Panc1 (cell line): ENCODE measurements at regions not wholly inside any gene's neighbourhood (a gene's known extent, or its start where the extent isn't known, plus 50 kb on each side); places are given as distances from the start of the nearest gene placed in this dataset.

Experiments used
- ATAC-seq: fragments of 200-7000 bp; cut with Tn5 transposase; 2 replicates; pipeline ENCODE4 v1.9.1; 2020; ENCODE audit warnings: mild to moderate bottlenecking, moderate library complexity
- BruUV-seq: library from RNA; stranded (reverse); fragments of 400-500 nt; replicated peaks from 2 replicates; lab custom pipeline; 2021; lab: Mats Ljungman, UMichigan
- CTCF ChIA-PET: fragments of 300-600 bp; sonication (Branson Sonifier 250); formaldehyde crosslinking; loops from one replicate; lab custom pipeline; 2022; ENCODE audit warnings: antibody characterized with exemption; lab: Charles Lee
- POLR2A ChIA-PET: fragments of 300-600 bp; sonication (Branson Sonifier 250); formaldehyde crosslinking; loops from one replicate; lab custom pipeline; 2022; ENCODE audit warnings: antibody characterized with exemption; lab: Charles Lee
- DNase-seq: peaks from one replicate; pipeline ENCODE4 v3.0.0-alpha.2; 2010; ENCODE audit warnings: low read depth, low spot score
- H3K27ac ChIP-seq: 2 replicates; pipeline ENCODE4 v1.5.1; 2011; ENCODE audit warnings: mild to moderate bottlenecking, low read length, inconsistent platforms
- H3K27me3 ChIP-seq: fragments of 200-500 bp; sonication (Bioruptor generic); 2 replicates; pipeline ENCODE4 v1.6.0; 2014; ENCODE audit warnings: low read length, inconsistent platforms; ENCODE audit not compliant: control insufficient read depth, insufficient read depth
- H3K36me3 ChIP-seq: fragments of 200-500 bp; sonication (Bioruptor generic); 2 replicates; pipeline ENCODE4 v1.5.1; 2014; ENCODE audit warnings: inconsistent platforms, mild to moderate bottlenecking, low read length, moderate library complexity; ENCODE audit not compliant: control insufficient read depth, insufficient read depth
- H3K4me1 ChIP-seq: 2 replicates; pipeline ENCODE4 v1.5.1; 2011; ENCODE audit warnings: inconsistent platforms, mild to moderate bottlenecking, low read length, moderate library complexity; ENCODE audit not compliant: control insufficient read depth, insufficient read depth
- H3K4me3 ChIP-seq, 2 experiments: 2 replicates each; pipeline ENCODE4 v1.5.1; 2011 to 2012; ENCODE audit warnings: low read depth in 2 of 2, low read length in 2 of 2, mild to moderate bottlenecking in 2 of 2, inconsistent platforms in 1 of 2, moderate library complexity in 1 of 2
- H3K9me3 ChIP-seq: fragments of 200-500 bp; sonication (Bioruptor generic); 2 replicates; pipeline ENCODE4 v1.5.1; 2014; ENCODE audit warnings: low read depth, mild to moderate bottlenecking, inconsistent platforms, low read length, moderate library complexity; ENCODE audit not compliant: control insufficient read depth, insufficient read depth
- POLR2AphosphoS5 ChIP-seq: IDR thresholded peaks from 2 replicates; pipeline ENCODE4 v1.6.1; 2012; ENCODE audit warnings: mild to moderate bottlenecking, low read depth, low read length, moderate library complexity
- SIN3A ChIP-seq: IDR thresholded peaks from 2 replicates; pipeline ENCODE4 v1.6.1; 2012; ENCODE audit warnings: low read depth, mild to moderate bottlenecking, low read length, moderate library complexity, borderline replicate concordance; ENCODE audit not compliant: insufficient read depth
- TCF7L2 ChIP-seq: IDR thresholded peaks from 2 replicates; pipeline ENCODE4 v1.6.1; 2011; ENCODE audit warnings: mild to moderate bottlenecking, low read depth, low read length, inconsistent platforms
- in situ Hi-C: cut with HindIII; loops from 2 replicates; pipeline ENCODE4 v1.10.0; 2016; ENCODE audit warnings: low sequenced_read_pairs, low pct_unique_long_range_greater_than_20kb
- intact Hi-C: fragments of 100-400 bp; cut with micrococcal nuclease; formaldehyde crosslinking; loops from one replicate; pipeline ENCODE4 v1.10.0; 2022; ENCODE audit not compliant: unreplicated experiment
- TF ChIP-seq, protein P1 (sequence below), 2 experiments: IDR thresholded peaks; 2 replicates each; pipeline ENCODE4 v1.6.1; 2011 to 2012; ENCODE audit warnings: low read depth in 2 of 2, control low read depth in 1 of 2, low read length in 1 of 2, mild to moderate bottlenecking in 1 of 2, moderate library complexity in 1 of 2; ENCODE audit not compliant: insufficient read depth in 1 of 2
- TF ChIP-seq, protein P2 (sequence below): fragments of 450-650 bp; IDR thresholded peaks from 2 replicates; pipeline ENCODE4 v1.5.1; 2017; ENCODE audit warnings: mild to moderate bottlenecking

DNA sequence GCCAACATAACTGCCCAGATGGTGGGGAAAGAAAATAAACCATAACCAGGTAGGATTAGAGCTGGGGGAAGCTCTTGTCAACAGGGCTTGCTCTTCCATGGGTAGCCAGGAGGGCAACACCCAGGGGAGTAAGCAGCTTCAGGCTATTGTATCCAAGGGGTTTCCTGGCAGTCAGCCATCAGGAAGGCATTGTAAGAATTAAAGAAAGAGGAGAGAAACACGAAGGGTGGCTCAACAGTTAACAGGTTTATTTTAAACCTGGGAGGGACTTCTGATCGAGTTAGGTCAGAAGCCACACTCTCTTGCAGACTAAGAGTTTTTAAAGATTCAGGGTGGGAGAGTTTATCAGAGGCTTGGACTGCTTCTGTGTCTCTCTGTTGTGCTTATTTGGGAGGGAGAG, 114.2 kb downstream of the QRSL1 start:
- ChIA-PET POLR2A (no interaction called here), CTCF (interaction anchor here (0.6 kb wide), 1 partner anchor 12 kb away, joined by 6 read pairs; no protein-coding TSS in a partner anchor)
- H3K27me3 ChIP-seq, result peaks cover 6% of the 10 kb centered on the region; the same call in 1 of the 2 replicates
- H3K9me3 ChIP-seq, result no peaks in the 10 kb centered on the region
- intact Hi-C loops, result no loop called here
- H3K4me1 ChIP-seq, result no peaks in the 10 kb centered on the region
- TF ChIP-seq, protein P1, sequence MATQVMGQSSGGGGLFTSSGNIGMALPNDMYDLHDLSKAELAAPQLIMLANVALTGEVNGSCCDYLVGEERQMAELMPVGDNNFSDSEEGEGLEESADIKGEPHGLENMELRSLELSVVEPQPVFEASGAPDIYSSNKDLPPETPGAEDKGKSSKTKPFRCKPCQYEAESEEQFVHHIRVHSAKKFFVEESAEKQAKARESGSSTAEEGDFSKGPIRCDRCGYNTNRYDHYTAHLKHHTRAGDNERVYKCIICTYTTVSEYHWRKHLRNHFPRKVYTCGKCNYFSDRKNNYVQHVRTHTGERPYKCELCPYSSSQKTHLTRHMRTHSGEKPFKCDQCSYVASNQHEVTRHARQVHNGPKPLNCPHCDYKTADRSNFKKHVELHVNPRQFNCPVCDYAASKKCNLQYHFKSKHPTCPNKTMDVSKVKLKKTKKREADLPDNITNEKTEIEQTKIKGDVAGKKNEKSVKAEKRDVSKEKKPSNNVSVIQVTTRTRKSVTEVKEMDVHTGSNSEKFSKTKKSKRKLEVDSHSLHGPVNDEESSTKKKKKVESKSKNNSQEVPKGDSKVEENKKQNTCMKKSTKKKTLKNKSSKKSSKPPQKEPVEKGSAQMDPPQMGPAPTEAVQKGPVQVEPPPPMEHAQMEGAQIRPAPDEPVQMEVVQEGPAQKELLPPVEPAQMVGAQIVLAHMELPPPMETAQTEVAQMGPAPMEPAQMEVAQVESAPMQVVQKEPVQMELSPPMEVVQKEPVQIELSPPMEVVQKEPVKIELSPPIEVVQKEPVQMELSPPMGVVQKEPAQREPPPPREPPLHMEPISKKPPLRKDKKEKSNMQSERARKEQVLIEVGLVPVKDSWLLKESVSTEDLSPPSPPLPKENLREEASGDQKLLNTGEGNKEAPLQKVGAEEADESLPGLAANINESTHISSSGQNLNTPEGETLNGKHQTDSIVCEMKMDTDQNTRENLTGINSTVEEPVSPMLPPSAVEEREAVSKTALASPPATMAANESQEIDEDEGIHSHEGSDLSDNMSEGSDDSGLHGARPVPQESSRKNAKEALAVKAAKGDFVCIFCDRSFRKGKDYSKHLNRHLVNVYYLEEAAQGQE (IDR thresholded peaks at IDR 0.05; ENCODE audit: insufficient read depth in 1 of 2, low read depth in 2 of 2, low read length in 1 of 2), result no peak
- TF ChIP-seq SIN3A, result no peak
- no peak for TF ChIP-seq TCF7L2
- TF ChIP-seq, protein P2, sequence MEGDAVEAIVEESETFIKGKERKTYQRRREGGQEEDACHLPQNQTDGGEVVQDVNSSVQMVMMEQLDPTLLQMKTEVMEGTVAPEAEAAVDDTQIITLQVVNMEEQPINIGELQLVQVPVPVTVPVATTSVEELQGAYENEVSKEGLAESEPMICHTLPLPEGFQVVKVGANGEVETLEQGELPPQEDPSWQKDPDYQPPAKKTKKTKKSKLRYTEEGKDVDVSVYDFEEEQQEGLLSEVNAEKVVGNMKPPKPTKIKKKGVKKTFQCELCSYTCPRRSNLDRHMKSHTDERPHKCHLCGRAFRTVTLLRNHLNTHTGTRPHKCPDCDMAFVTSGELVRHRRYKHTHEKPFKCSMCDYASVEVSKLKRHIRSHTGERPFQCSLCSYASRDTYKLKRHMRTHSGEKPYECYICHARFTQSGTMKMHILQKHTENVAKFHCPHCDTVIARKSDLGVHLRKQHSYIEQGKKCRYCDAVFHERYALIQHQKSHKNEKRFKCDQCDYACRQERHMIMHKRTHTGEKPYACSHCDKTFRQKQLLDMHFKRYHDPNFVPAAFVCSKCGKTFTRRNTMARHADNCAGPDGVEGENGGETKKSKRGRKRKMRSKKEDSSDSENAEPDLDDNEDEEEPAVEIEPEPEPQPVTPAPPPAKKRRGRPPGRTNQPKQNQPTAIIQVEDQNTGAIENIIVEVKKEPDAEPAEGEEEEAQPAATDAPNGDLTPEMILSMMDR, result no peak
- no peak for TF ChIP-seq POLR2AphosphoS5
- H3K4me3 ChIP-seq, result no peak overlapping the region
- no peaks in the 10 kb centered on the region for H3K36me3 ChIP-seq
- H3K27ac ChIP-seq, result no peak overlapping the region
- ATAC-seq (no peak), DNase-seq (no peak)
- no TSS peak for BruUV-seq
- in situ Hi-C loops, result no loop called here

DNA sequence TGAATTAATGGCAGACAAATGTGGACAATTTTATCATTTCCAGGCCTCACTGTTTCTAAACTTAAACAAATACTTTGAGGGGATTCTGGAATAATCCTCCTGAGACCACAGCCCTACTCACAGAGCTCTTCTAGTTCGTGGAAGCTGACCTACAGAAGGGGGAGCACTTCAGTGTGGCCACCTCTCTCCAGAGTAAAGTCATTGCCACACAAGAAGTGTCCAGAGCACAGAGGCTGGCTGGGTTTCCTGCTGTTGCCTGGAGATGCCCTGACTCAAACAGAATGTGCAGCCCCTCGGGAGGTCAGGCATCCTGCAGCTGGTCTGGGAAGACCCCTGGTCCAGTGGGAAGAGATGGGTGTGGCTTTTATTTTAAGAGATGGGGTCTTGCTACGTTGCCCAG, 110.9 kb downstream of the QRSL1 start:
- no peak for DNase-seq
- no peak for ATAC-seq
- no peak overlapping the region for H3K4me3 ChIP-seq
- TF ChIP-seq POLR2AphosphoS5 (no peak), SIN3A (no peak), TCF7L2 (no peak)
- TF ChIP-seq, protein P1 (IDR thresholded peaks at IDR 0.05; ENCODE audit: insufficient read depth in 1 of 2, low read depth in 2 of 2, low read length in 1 of 2), result no peak
- TF ChIP-seq, protein P2, result no peak
- BruUV-seq, result no TSS peak
- no peaks in the 10 kb centered on the region for H3K9me3 ChIP-seq
- no peaks in the 10 kb centered on the region for H3K4me1 ChIP-seq
- H3K36me3 ChIP-seq, result no peaks in the 10 kb centered on the region
- intact Hi-C loops, result no loop called here
- H3K27ac ChIP-seq, result no peak overlapping the region
- POLR2A ChIA-PET, result no interaction called here
- in situ Hi-C loops, result no loop called here
- CTCF ChIA-PET, result no interaction called here
- no peaks in the 10 kb centered on the region for H3K27me3 ChIP-seq
